T-cell (primary cell): ENCODE measurements at regions not wholly inside any gene's neighbourhood (a gene's known extent, or its start where the extent isn't known, plus 50 kb on each side); places are given as distances from the start of the nearest gene placed in this dataset.

Source experiments
- ATAC-seq, 4 experiments: fragments of 200-7000 bp in 3 of 4; fragments of 150-1000 bp in 1 of 4; cut with Tn5 transposase; replicated peaks in 1 of 4; 1 replicate in 3 of 4; 2 replicates in 1 of 4; pipeline ENCODE4 v1.10.0; 2021; ENCODE audit warnings: moderate library complexity in 3 of 4, mild to moderate bottlenecking in 2 of 4, moderate number of reproducible peaks in 1 of 4
- CTCF ChIA-PET, 2 donors: fragments of 300-600 bp; sonication (Branson Sonifier 250); formaldehyde crosslinking; loops; one replicate each; lab custom pipeline; 2022; ENCODE audit warnings: antibody characterized with exemption in 2 of 2; lab: Charles Lee
- POLR2A ChIA-PET, 2 donors: fragments of 300-600 bp; sonication (Branson Sonifier 250); formaldehyde crosslinking; loops; one replicate each; lab custom pipeline; 2022; ENCODE audit warnings: antibody characterized with exemption in 2 of 2; lab: Charles Lee
- DNase-seq, 35 experiments: peaks; one replicate each; pipeline versions ENCODE4 v3.0.0 to v3.0.0-alpha.2; 2013 to 2023
- H3K27ac ChIP-seq: one replicate; pipeline ENCODE4 v1.5.1; 2013; ENCODE audit warnings: low read length
- H3K27me3 ChIP-seq, 2 experiments: replicated peaks in 1 of 2; 1 replicate in 1 of 2; 2 replicates in 1 of 2; pipeline versions ENCODE4 v1.6.1 to v1.7.0; 2013; ENCODE audit warnings: low read length in 1 of 2, mixed read lengths in 1 of 2; ENCODE audit not compliant: control insufficient read depth in 2 of 2, insufficient read depth in 2 of 2; ENCODE audit errors: extremely low read depth in 1 of 2
- H3K36me3 ChIP-seq, 2 donors: 1 replicate in 1 of 2; 2 replicates in 1 of 2; pipeline versions ENCODE4 v1.6.1 to v1.7.0; 2013; ENCODE audit warnings: low read length in 1 of 2; ENCODE audit not compliant: control insufficient read depth in 2 of 2, insufficient read depth in 1 of 2; ENCODE audit errors: extremely low read depth in 1 of 2
- H3K4me1 ChIP-seq, 2 experiments: 1 replicate in 1 of 2; 2 replicates in 1 of 2; pipeline versions ENCODE4 v1.6.1 to v1.7.0; 2013; ENCODE audit warnings: low read length in 2 of 2, mixed read lengths in 1 of 2; ENCODE audit not compliant: insufficient read depth in 2 of 2, control insufficient read depth in 1 of 2; ENCODE audit errors: extremely low read depth in 1 of 2
- H3K4me3 ChIP-seq, 2 donors: 1 replicate in 1 of 2; 2 replicates in 1 of 2; pipeline versions ENCODE4 v1.5.1 to v1.7.0; 2013; ENCODE audit warnings: mild to moderate bottlenecking in 2 of 2, low read length in 1 of 2, moderate library complexity in 1 of 2; ENCODE audit not compliant: control insufficient read depth in 1 of 2; ENCODE audit errors: extremely low read depth in 1 of 2
- H3K9me3 ChIP-seq: 2 replicates; pipeline ENCODE4 v1.7.0; 2013
- H3K27ac Mint-ChIP-seq, 2 donors: one replicate each; pipeline ENCODE4 v1.8.0; 2020 to 2021; ENCODE audit warnings: mild to moderate bottlenecking in 2 of 2, mixed read lengths in 2 of 2
- H3K27me3 Mint-ChIP-seq, 2 donors: one replicate each; pipeline ENCODE4 v1.8.0; 2021 to 2022; ENCODE audit warnings: mixed read lengths in 2 of 2
- H3K36me3 Mint-ChIP-seq: one replicate; pipeline ENCODE4 v1.8.0; 2021; ENCODE audit warnings: mixed read lengths
- H3K4me1 Mint-ChIP-seq, 3 donors: one replicate each; pipeline ENCODE4 v1.8.0; 2020 to 2022; ENCODE audit warnings: mixed read lengths in 3 of 3, mild to moderate bottlenecking in 1 of 3
- H3K4me3 Mint-ChIP-seq, 3 donors: one replicate each; pipeline ENCODE4 v1.8.0; 2020 to 2022; ENCODE audit warnings: mild to moderate bottlenecking in 3 of 3, mixed read lengths in 3 of 3, moderate library complexity in 3 of 3
- H3K9me3 Mint-ChIP-seq, 3 donors: one replicate each; pipeline ENCODE4 v1.8.0; 2020 to 2022; ENCODE audit warnings: mixed read lengths in 3 of 3
- WGBS: methylation state at CpG from one replicate; pipeline ENCODE4 v1.1.5; 2013; ENCODE audit warnings: missing lambda C conversion rate; ENCODE audit not compliant: insufficient coverage; 5-methylcytosine and 5-hydroxymethylcytosine counted together

DNA sequence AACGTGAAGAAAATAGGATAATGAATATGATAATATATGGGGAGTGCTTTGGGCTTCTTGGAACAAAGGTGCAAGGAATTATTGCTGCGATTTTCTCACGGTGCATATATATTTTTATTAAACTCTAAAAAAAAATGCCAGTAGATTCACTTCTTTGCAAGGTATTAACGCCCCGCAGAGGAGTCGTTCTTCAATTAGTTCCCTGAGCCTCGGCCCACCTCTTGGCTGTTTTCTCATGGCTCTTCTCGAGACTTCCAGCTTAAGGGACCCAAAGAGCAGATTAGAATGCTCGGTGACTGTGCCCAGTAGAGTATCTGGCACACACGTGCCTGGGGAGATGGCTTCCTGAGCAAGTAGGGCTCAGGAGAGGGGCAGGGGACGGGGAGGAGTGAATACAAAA lies 367.4 kb downstream of the MID1IP1 start:
- Mint-ChIP-seq H3K9me3 (no peaks in the 10 kb centered on the region), H3K27me3 (peaks cover 0 to 3% of the 10 kb centered on the region in 2 donors), H3K27ac (no peak overlapping the region), H3K4me3 (no peak overlapping the region), H3K4me1 (peaks cover under 1 to 9% (median 4%) of the 10 kb centered on the region in 3 donors), H3K36me3 (no peaks in the 10 kb centered on the region)
- Histone ChIP-seq H3K27ac (no peak overlapping the region), H3K27me3 (no peaks in the 10 kb centered on the region), H3K4me3 (no peak overlapping the region), H3K36me3 (no peaks in the 10 kb centered on the region), H3K9me3 (no peaks in the 10 kb centered on the region), H3K4me1 (peaks cover 0 to 9% of the 10 kb centered on the region in 2 experiments)
- POLR2A ChIA-PET = no interaction called here
- ATAC-seq = no peak
- no peak for DNase-seq
- 85% methylated on average over 6 of the region's 11 CpGs for WGBS
- CTCF ChIA-PET = no interaction called here

DNA sequence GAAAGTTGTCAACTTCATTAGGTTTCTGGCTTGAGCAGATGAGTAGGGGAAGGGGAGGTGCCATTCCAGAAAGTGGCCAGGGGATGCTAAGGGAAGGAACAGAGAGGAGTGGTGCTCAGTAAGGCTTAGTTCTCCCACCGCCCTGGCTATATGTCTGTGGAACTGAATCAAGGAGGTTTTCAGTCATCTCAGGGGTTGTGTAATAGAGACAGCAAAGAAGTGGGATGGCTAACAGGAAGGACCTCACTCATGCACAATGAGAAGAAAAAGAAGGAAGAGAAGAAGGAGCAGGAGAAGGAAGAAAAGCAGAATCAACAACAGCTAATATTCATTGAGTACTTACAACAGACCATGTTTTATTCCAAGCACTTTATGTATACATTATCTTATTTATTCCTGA lies 368.7 kb downstream of the MID1IP1 start:
- CTCF ChIA-PET = no interaction called here

DNA sequence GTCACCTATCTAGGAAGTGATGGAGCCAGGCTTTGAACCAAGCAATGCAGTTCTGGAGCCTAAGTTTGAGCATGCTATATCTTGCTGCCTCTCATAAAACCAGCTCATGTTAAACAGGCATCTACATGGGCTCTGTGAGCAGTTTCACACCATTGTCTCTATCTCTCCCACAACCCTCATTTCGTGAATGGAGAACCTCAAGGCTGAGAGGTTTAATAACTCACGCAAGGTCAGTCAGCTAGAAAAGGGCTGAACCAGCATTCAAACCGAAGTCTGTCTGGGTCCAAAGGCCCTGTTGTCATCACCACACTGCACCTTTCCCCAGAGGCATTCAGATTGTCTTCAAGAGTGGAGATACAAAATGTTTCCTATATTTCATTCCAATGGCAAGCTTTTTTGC lies 369.2 kb downstream of the MID1IP1 start:
- WGBS = no CpG with 5 or more reads among the region's 3 CpGs
- no peak overlapping the region for H3K27ac Mint-ChIP-seq

More for the DNA sequence above, 368.7 kb downstream of the MID1IP1 start:
- ATAC-seq (no peak), DNase-seq (no peak)
- no peaks in the 10 kb centered on the region for H3K27me3 Mint-ChIP-seq
- H3K4me3 ChIP-seq = no peak overlapping the region
- no peaks in the 10 kb centered on the region for H3K27me3 ChIP-seq
- no peak overlapping the region for H3K4me3 Mint-ChIP-seq
- H3K36me3 ChIP-seq = no peaks in the 10 kb centered on the region
- no peaks in the 10 kb centered on the region for H3K36me3 Mint-ChIP-seq
- H3K4me1 Mint-ChIP-seq = peaks cover 12 to 21% (median 14%) of the 10 kb centered on the region in 3 donors
- no CpG with 5 or more reads among the region's 1 CpG for WGBS
- no peaks in the 10 kb centered on the region for H3K9me3 Mint-ChIP-seq
- no peaks in the 10 kb centered on the region for H3K9me3 ChIP-seq
- H3K4me1 ChIP-seq = peaks cover 0 to 17% of the 10 kb centered on the region in 2 experiments
- POLR2A ChIA-PET = no interaction called here
- H3K27ac Mint-ChIP-seq = no peak overlapping the region
- no peak overlapping the region for H3K27ac ChIP-seq

DNA sequence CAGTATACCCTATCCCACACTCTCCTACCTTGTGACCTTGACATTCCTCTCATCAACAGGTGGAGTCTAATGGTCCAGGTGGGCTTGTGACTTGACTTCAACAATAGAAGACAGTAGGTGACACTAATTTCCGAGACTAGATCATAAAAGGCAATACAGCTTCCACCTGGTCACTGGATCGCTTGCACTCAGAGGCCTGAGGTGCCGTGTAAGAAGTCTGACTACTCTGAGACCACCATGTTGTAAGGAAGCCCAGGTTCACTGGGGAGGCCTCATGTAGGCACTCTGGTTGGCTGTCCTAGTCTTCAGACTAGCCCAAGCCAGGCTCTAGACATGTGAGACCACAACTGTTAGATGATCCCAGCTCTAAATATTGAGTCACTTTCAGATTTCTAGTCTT lies 370.4 kb downstream of the MID1IP1 start:
- no peaks in the 10 kb centered on the region for H3K27me3 Mint-ChIP-seq
- no peak overlapping the region for H3K27ac ChIP-seq
- H3K4me3 ChIP-seq = no peak overlapping the region
- H3K9me3 ChIP-seq = no peaks in the 10 kb centered on the region
- POLR2A ChIA-PET = no interaction called here
- CTCF ChIA-PET = interaction anchor here in 1 of 2 donors (0.7 kb wide), 1 partner anchor 11 kb away, joined by 3 read pairs; no protein-coding TSS in a partner anchor
- H3K9me3 Mint-ChIP-seq = no peaks in the 10 kb centered on the region
- DNase-seq (no peak), ATAC-seq (no peak)
- H3K36me3 Mint-ChIP-seq = no peaks in the 10 kb centered on the region
- H3K4me1 Mint-ChIP-seq = peaks cover 23 to 31% (median 31%) of the 10 kb centered on the region in 3 donors
- H3K27ac Mint-ChIP-seq = no peak overlapping the region
- no peaks in the 10 kb centered on the region for H3K36me3 ChIP-seq
- H3K4me1 ChIP-seq = peaks cover 0 to 29% of the 10 kb centered on the region in 2 experiments
- no peak overlapping the region for H3K4me3 Mint-ChIP-seq
- no peaks in the 10 kb centered on the region for H3K27me3 ChIP-seq
- 100% methylated on average over 2 of the region's 3 CpGs for WGBS

More for the DNA sequence above, 369.2 kb downstream of the MID1IP1 start:
- DNase-seq = no peak
- H3K9me3 ChIP-seq = no peaks in the 10 kb centered on the region
- ChIA-PET CTCF (no interaction called here), POLR2A (no interaction called here)
- peaks cover 0 to 22% of the 10 kb centered on the region in 2 experiments for H3K4me1 ChIP-seq
- H3K4me3 Mint-ChIP-seq = no peak overlapping the region
- no peaks in the 10 kb centered on the region for H3K9me3 Mint-ChIP-seq
- no peak overlapping the region for H3K27ac ChIP-seq
- H3K4me3 ChIP-seq = no peak overlapping the region
- H3K27me3 ChIP-seq = no peaks in the 10 kb centered on the region
- no peaks in the 10 kb centered on the region for H3K27me3 Mint-ChIP-seq
- no peak for ATAC-seq
- H3K36me3 ChIP-seq = no peaks in the 10 kb centered on the region
- H3K36me3 Mint-ChIP-seq = no peaks in the 10 kb centered on the region
- peaks cover 17 to 26% (median 19%) of the 10 kb centered on the region in 3 donors for H3K4me1 Mint-ChIP-seq

DNA sequence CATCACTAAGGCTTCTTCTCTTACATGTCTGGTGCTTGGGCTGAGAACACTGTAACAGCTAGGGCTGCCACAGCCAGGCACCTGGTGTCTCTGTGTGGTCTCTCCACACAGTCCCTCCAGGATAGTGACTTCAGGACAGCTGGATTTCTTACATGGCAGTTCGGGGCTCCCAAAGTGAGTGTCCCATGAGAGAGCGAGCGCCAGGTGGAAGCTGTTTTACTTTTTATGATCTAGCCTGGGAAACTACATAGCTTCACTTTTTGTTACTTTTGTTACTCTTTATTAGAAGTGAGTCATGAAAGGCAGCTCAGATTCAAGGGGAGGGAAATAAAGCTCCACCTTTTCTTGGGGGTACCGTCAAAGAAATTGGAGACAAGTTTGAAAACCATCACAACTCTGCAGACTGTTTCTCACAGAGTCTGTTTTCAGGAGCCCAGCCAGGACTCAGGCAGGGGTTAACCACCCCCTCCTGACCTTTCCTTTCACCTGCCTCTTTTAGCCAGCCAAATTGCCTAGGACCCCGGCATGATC lies 373.0 kb downstream of the MID1IP1 start:
- Histone ChIP-seq H3K4me1 (peaks cover 0 to 21% of the 10 kb centered on the region in 2 experiments), H3K36me3 (no peaks in the 10 kb centered on the region), H3K9me3 (no peaks in the 10 kb centered on the region), H3K4me3 (peak overlapping the region in 1 of 2 donors; percentile 13), H3K27ac (peak overlapping the region; percentile 72), H3K27me3 (no peaks in the 10 kb centered on the region)
- ATAC-seq (peak in 2 of 4 experiments; percentile 5 to 18), DNase-seq (no peak)
- 20% methylated on average over 1 of the region's 5 CpGs for WGBS
- H3K27me3 Mint-ChIP-seq = no peaks in the 10 kb centered on the region
- no peaks in the 10 kb centered on the region for H3K36me3 Mint-ChIP-seq
- H3K4me1 Mint-ChIP-seq = peaks cover 20 to 32% (median 27%) of the 10 kb centered on the region in 3 donors
- ChIA-PET POLR2A (interaction anchor here (0.6 to 0.8 kb wide), 2 partner anchors 12 to 15 kb away, joined by 3 read pairs; no protein-coding TSS in a partner anchor), CTCF (interaction anchor here in 1 of 2 donors (1.5 kb wide), 1 partner anchor 12 kb away, joined by 4 read pairs; no protein-coding TSS in a partner anchor)
- peak overlapping the region; percentile 53 to 67 (median 60) for H3K4me3 Mint-ChIP-seq
- peak overlapping the region; percentile 89 for H3K27ac Mint-ChIP-seq
- no peaks in the 10 kb centered on the region for H3K9me3 Mint-ChIP-seq

DNA sequence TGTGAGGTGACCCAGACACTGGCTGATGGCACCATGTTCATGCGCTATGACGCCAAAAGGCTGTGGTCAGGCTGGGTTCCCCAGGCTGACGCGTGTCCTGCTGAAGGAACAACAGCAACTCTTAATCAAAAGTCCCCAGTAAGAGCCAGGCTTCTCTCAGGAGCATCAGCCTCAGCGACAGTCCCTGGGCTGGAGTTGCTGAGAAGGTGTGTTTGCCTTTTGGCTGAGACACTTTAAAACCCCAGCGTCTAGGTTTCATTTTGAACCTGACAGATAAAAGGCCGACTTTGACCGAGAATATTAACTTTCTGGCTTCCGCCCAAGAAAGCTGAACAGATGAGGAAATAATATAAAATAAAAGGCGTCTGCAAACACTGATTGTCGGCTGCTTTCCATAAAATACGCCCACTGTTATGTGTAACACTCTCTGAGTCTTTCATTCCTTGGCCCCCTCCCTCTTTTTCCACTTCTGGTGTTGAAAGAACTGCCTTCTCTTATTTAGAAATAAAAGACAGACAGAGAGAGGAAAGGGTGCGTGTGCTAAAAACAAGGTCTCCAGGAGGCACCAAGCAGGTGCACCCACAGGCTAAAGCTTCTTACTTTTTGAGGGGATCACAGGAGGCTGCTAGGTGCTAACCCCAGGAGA lies 373.6 kb downstream of the MID1IP1 start:
- H3K9me3 ChIP-seq = no peaks in the 10 kb centered on the region
- Mint-ChIP-seq H3K36me3 (no peaks in the 10 kb centered on the region), H3K27me3 (no peaks in the 10 kb centered on the region), H3K4me1 (peaks cover 20 to 32% (median 27%) of the 10 kb centered on the region in 3 donors), H3K9me3 (no peaks in the 10 kb centered on the region), H3K27ac (peak overlapping the region; percentile 89), H3K4me3 (peak overlapping the region; percentile 53 to 67 (median 60))
- H3K4me1 ChIP-seq = peaks cover 0 to 21% of the 10 kb centered on the region in 2 experiments
- H3K36me3 ChIP-seq = no peaks in the 10 kb centered on the region
- ChIA-PET CTCF (interaction anchor here in 1 of 2 donors (1.5 kb wide), 1 partner anchor 12 kb away, joined by 4 read pairs; no protein-coding TSS in a partner anchor), POLR2A (no interaction called here)
- H3K4me3 ChIP-seq = peak overlapping the region in 1 of 2 donors; percentile 13
- no CpG with 5 or more reads among the region's 13 CpGs for whole genome bisulfite sequencing
- H3K27me3 ChIP-seq = no peaks in the 10 kb centered on the region
- H3K27ac ChIP-seq = peak overlapping the region; percentile 72
- DNase-seq (peak in 32 of 35 experiments; percentile 19 to 70 (median 42)), ATAC-seq (peak; percentile 75 to 91 (median 80))
